ENCODE measurements at regions not wholly inside any gene's neighbourhood (a gene's known extent, or its start where the extent isn't known, plus 50 kb on each side); places are given as distances from the start of the nearest gene placed in this dataset.

- DNase-seq = no peak
Measured at GRCh38 chr9:32248189-32248712, 136.2 kb upstream of the ACO1 start.

DNA sequence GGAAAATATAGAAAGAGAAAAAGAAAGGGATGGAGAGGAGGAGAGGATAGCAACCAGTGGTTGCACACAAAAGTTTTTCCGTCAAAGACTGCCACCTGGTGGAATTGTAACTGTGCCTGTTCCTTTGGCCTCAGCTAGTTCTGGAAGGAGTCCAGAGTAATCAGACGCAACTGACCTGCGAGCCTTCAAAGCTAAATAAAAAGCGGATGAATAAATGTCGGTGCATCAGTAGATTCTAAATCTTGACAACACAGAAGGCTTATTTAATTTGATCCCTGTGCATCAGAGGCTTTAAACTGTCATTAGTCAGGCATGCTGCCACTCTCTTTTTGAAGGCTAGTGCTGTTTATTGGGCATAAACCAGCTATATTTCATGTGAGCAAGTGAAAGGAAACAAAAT lies 132.9 kb upstream of the ACO1 start:
- no peak for DNase-seq

DNA sequence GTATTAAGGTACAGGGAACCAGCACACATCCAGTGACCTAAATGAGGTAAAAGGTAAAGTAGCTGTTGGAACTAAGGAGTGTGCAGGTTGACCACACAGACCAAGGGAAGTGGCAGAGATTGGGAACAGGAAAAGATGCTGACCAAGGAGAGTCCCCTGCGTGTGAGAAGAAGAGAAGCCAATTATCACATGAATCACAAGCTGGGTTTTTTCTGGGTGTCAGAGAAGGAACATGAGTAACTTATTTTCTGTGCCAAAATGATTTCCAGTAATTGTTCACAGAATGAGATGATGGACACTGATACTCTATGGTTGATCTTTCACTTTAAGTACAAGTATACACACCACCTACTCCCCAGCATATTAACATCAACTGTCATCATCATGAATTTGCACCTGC lies 130.7 kb upstream of the ACO1 start:
- DNase-seq = no peak

GRCh38 chr9:32255026-32255425 lies 129.4 kb upstream of the ACO1 start:
- no peak for DNase-seq

- DNase-seq = no peak
Measured at GRCh38 chr9:32258482-32258881, 126.0 kb upstream of the ACO1 start.

- DNase-seq = no peak
Measured at GRCh38 chr9:32260151-32260862, 124.1 kb upstream of the ACO1 start.

- no peak for DNase-seq
Measured at GRCh38 chr9:32264170-32264864, 120.1 kb upstream of the ACO1 start.

DNA sequence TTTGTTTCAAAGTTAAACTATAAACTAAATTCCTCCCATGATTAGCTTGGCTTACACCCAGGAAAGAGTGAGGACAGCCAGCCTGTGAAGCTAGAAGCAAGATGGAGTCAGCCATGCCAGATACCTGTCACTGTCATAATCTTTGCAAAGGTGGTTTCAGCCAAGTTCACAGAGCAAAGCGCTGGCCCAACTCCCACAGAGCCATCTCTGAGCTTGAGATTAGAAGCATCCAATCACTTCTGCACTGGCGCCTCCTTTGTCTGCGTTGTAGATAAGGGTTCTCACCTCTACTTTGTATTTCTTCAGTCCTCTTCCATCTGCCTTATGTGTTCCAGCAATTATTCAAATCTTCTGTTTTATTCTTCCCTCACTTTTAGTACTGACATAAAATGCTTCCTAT lies 119.4 kb upstream of the ACO1 start:
- no peak for DNase-seq

- no peak for DNase-seq
Measured at GRCh38 chr9:32278991-32279390, 105.5 kb upstream of the ACO1 start.

GRCh38 chr9:32289756-32290155 lies 94.7 kb upstream of the ACO1 start:
- no peak for DNase-seq

DNA sequence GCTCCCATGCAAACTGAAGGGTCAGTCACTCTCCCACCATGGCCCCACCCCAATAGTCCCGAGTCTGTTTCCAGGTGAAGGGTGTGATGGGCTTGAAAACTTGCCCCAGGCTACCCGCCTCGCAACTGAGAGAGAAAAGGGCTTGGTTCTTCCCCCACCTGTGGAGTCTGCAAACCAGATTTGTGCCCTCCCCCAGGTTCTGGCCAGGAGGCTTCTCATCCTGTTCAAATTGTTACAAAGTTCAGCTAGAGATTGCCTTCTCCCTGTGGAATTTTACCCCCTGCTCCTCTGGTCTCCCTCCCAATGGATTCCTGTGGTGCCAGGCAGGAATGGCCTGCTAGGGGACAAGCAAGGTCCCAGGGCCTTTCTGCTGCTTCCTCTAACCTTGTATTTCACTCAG lies 93.1 kb upstream of the ACO1 start:
- no peak for DNase-seq

DNA sequence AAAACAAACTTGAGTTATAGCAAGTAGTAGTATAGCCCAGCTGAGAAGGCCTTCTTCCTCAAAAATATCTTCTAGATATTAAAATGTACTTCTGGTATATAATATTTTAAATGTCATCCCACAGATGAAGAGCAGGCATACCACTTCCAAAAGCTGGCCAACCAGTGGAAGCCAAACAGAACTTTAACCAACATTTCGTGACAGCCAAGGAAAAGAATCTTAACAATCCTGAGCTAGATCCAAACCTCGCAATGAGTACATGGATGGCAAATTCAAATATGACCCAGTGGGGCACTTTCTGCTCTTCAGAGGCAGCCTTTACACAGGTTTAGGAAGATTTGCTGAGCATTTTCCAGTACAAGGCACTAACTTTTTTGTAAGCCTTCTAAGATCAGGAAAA lies 91.8 kb upstream of the ACO1 start:
- no peak for DNase-seq

DNA sequence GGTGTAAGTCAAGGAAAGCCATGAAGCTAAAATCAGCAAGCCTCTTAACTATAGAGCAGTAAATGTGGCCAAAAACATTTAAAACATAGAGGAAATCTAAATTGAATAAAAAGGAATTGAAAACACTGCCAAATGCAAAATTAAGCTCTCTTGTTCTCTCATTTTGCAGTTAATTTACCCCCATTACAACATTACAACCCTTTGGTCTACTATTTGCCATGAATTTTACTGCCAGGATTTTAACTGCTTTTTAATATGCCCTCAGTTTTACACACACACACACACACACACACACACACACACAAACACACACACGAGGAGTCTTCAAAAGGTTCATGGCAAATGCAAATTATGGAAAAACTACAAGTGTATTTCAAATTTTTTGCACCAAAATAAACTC lies 91.4 kb upstream of the ACO1 start:
- no peak for DNase-seq

DNA sequence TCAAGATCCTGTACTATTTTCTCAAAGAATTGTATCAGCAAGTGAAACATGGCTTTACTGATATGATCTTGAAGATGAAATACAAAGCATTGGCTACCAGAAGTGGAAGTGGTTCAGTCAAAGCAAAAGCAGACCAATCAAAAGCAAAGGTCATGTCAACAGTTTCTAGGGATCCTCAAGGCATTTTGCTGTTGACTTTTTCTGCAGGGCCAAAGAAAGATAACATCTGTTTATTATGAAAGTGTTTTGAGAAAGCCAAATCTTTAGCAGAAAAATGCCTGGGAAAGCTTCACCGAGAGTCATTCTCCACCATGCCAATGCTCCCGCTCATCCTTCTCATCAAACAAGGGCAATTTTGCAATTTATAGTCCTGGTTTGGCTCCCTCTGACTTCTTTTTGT lies 90.3 kb upstream of the ACO1 start:
- DNase-seq = no peak

GRCh38 chr9:32300373-32300772 lies 84.1 kb upstream of the ACO1 start:
- DNase-seq = no peak

DNA sequence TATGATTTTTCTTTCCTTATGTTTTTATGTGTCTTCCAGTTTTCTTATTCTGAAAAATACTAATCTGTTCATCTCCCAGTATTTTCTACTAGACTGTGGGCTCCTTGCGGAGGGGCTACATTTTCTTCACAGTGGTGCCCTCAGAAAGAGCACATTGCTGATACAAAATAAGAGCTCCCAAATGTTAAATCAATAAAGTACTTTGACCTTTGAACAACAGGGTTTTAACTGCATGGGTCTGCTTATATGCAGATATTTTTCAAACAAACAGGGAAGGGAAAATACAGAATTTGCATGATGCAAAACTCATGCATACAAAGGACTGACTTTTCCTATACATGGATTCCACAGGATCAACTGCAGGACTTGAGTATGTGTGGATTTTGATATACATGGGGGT lies 79.9 kb upstream of the ACO1 start:
- DNase-seq = no peak

DNA sequence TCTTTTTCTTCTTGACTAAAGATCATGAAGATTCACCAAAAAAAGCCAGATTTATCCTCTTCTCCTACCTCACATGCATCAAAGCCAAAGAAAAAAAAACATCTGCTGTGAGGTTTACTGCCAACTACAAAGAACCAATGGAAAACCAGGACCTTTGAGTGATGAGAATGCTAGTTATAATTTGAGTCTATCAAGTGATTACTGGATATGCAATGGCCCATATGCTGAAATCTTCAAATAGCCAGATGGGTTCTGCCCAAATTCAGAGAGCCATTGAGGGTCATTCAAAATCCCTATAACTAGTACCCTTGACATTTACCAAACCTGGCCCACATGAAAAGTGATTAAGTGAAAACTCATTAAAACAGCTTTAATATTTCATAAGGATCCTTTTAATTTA lies 78.4 kb upstream of the ACO1 start:
- peak; percentile 67 for DNase-seq

GRCh38 chr9:32319312-32319929 lies 65.0 kb upstream of the ACO1 start:
- no peak for DNase-seq

DNA sequence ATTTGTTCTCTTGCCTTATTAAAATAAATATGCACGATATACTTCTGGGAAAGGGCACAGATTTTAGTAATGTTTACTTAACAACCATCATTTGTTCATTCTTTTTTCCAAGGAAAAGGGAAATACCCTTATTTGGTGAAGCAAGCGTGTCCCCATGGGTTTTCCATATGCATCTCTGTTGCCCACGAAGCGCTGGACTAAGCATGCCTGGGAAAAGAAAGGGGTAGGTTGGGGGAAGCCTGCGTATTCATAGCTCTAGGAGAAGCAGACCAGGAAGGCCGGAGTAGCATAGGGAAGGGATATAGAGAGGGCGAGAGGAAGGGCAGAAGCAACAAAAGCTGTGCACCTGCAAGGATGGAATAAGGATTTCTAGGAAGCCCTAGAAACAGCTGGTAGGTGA lies 61.8 kb upstream of the ACO1 start:
- DNase-seq = no peak

DNA sequence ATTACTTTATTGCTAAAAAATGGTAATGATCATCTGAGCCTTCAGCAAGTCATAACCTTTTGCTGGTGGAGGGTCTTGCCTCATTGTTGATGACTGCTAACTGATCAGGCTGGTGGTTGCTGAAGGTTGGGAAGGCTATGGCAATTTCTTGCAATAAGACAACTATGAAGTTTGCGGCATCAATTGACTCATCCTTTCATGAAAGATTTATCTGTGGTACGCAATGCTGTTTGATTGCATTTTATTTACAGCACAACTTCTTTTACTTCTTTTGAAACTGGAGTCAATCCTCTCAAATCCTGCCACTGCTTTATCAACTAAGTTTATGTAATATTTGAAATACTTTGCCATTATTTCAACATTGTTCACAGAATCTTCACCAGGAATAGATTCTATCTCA lies 58.3 kb upstream of the ACO1 start:
- no peak for DNase-seq

GRCh38 chr9:32331240-32331639 lies 53.2 kb upstream of the ACO1 start:
- no peak for DNase-seq

- DNase-seq = no peak
Measured at GRCh38 chr9:32334112-32334511, 50.3 kb upstream of the ACO1 start.
